ENCODE measurements at regions not wholly inside any gene's neighbourhood (a gene's known extent, or its start where the extent isn't known, plus 50 kb on each side); places are given as distances from the start of the nearest gene placed in this dataset.

GRCh38 chr2:240358080-240358479, 77.4 kb upstream of the GPC1 start:
- TF ChIP-seq POLR2A (IDR thresholded peaks at IDR 0.05) (no peak), POLR2AphosphoS5 (IDR thresholded peaks at IDR 0.05) (no peak), CTCF (IDR thresholded peaks at IDR 0.05) (no peak)
- no peaks in the 10 kb centered on the region for H3K9me3 ChIP-seq
- intact Hi-C loops (cut with DNase I) = no loop called here
- peaks cover 2% of the 10 kb centered on the region for H3K27me3 ChIP-seq (replicated peaks; ENCODE audit: insufficient read depth)
- no peak for DNase-seq (ENCODE audit: low spot score)
- WGBS = 81% methylated on average over 7 of the region's 7 CpGs
- H3K27ac ChIP-seq = no peak overlapping the region
- H3K4me1 ChIP-seq (replicated peaks) = no peaks in the 10 kb centered on the region
- H3K36me3 ChIP-seq = no peaks in the 10 kb centered on the region
- no peak overlapping the region for H3K4me3 ChIP-seq

GRCh38 chr2:240358821-240359397, 76.6 kb upstream of the GPC1 start:
- Histone ChIP-seq H3K36me3 (no peaks in the 10 kb centered on the region), H3K27ac (no peak overlapping the region), H3K27me3 (replicated peaks; ENCODE audit: insufficient read depth) (peaks cover 5% of the 10 kb centered on the region), H3K4me3 (no peak overlapping the region), H3K9me3 (no peaks in the 10 kb centered on the region), H3K4me1 (replicated peaks) (no peaks in the 10 kb centered on the region)
- no peak for TF ChIP-seq POLR2A (IDR thresholded peaks at IDR 0.05)
- 88% methylated on average over 13 of the region's 13 CpGs for WGBS
- no peak for DNase-seq (ENCODE audit: low spot score)
- intact Hi-C loops (cut with DNase I) = no loop called here

DNA sequence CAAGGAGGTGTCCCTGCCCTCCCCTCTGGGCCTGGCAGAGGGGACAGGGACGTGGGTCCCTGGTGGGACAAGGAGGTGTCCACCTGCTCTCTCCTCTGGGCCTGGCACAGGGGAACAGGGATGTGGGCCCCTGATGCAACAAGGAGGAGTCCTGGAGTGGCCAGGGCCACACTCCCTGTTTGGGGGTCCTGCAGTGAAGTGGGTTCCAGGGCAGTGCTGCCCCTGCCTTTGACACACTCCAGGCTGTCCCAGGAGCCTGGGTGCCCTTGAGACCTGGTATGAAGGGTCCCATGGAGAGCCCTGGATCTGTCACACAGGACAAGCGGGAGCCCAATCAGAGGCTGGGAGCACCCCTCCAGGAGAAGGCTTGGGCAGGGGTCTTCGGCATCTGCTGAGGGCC, 75.8 kb upstream of the GPC1 start:
- Histone ChIP-seq H3K4me1 (replicated peaks) (no peaks in the 10 kb centered on the region), H3K27me3 (replicated peaks; ENCODE audit: insufficient read depth) (peaks cover 5% of the 10 kb centered on the region), H3K9me3 (no peaks in the 10 kb centered on the region), H3K27ac (no peak overlapping the region), H3K4me3 (no peak overlapping the region), H3K36me3 (no peaks in the 10 kb centered on the region)
- no peak for DNase-seq (ENCODE audit: low spot score)
- TF ChIP-seq POLR2AphosphoS5 (IDR thresholded peaks at IDR 0.05) = no peak
- TF ChIP-seq CTCF (IDR thresholded peaks at IDR 0.05) = no peak
- TF ChIP-seq POLR2A (IDR thresholded peaks at IDR 0.05) = no peak
- whole genome bisulfite sequencing = 95% methylated on average over 3 of the region's 3 CpGs
- intact Hi-C loops (cut with DNase I) = no loop called here

DNA sequence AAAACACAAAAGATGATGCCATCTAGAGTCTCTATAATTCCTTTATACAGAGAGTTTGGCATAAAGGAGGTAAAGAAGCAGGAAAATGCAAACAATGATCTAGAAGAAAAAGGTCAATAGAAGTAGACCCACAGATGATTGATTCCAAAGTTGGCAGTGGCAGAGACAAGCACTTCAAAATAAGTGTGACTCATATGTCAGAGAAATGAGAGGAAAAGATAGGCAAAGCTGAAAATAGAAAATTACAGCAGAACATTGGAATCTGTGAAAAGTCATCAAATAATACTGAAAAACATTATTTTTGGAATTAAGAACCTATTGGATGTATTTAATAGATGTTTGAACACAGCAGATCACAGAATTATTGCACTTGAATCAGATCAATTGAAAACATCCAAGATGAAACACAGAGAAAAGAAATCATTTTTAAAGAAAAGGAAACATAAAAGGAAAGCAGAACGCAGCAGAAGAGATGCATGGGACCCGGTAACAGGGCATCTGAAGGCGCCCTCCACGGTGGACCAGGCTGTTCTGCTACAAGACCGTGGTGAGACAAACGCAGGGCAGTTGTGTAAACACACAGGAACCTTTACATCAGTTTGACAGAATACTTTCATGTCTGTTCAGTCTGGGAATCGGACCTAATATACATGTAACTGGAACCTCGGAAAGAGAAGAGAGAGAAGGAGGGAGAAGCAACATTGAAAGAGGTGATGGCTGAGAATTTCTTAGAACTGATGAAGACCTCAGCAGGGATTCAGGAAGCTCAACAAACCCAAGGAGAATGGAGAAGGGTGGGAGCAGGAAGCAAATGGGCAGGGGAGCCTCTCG, 74.6 kb upstream of the GPC1 start:
- no peak overlapping the region for H3K27ac ChIP-seq
- H3K4me3 ChIP-seq = no peak overlapping the region
- intact Hi-C loops (cut with DNase I) = no loop called here
- H3K27me3 ChIP-seq (replicated peaks; ENCODE audit: insufficient read depth) = peaks cover 5% of the 10 kb centered on the region
- TF ChIP-seq POLR2A (IDR thresholded peaks at IDR 0.05) = no peak
- TF ChIP-seq POLR2AphosphoS5 (IDR thresholded peaks at IDR 0.05) = no peak
- TF ChIP-seq CTCF (IDR thresholded peaks at IDR 0.05) = no peak
- no peaks in the 10 kb centered on the region for H3K36me3 ChIP-seq
- no peak for DNase-seq (ENCODE audit: low spot score)
- H3K9me3 ChIP-seq = no peaks in the 10 kb centered on the region
- WGBS = 89% methylated on average over 9 of the region's 9 CpGs
- H3K4me1 ChIP-seq (replicated peaks) = no peaks in the 10 kb centered on the region

- intact Hi-C loops (cut with DNase I) = no loop called here
- peaks cover 5% of the 10 kb centered on the region for H3K27me3 ChIP-seq (replicated peaks; ENCODE audit: insufficient read depth)
- WGBS = 83% methylated on average over 10 of the region's 10 CpGs
- no peak for DNase-seq (ENCODE audit: low spot score)
- no peaks in the 10 kb centered on the region for H3K36me3 ChIP-seq
- no peak overlapping the region for H3K27ac ChIP-seq
- no peaks in the 10 kb centered on the region for H3K4me1 ChIP-seq (replicated peaks)
- no peak overlapping the region for H3K4me3 ChIP-seq
- TF ChIP-seq POLR2A (IDR thresholded peaks at IDR 0.05) (no peak), CTCF (IDR thresholded peaks at IDR 0.05) (no peak), POLR2AphosphoS5 (IDR thresholded peaks at IDR 0.05) (no peak)
- H3K9me3 ChIP-seq = no peaks in the 10 kb centered on the region
Measured at GRCh38 chr2:240362216-240362755, 73.2 kb upstream of the GPC1 start.
